Right lobe of liver (tissue), 6 donors: ENCODE measurements at regions not wholly inside any gene's neighbourhood (a gene's known extent, or its start where the extent isn't known, plus 50 kb on each side); places are given as distances from the start of the nearest gene placed in this dataset.
A peak's percentile ranks its signal among the peaks of the same experiment; 100 is the strongest.
"Not testable (repeated sequence)": the region's sequence is repeated elsewhere in the genome, so short reads cannot be mapped to it uniquely, and the experiment has no call there.

Experiments used
- ATAC-seq, 4 donors: fragments of 200-7000 bp; cut with Tn5 transposase; one replicate each; pipeline ENCODE4 v1.9.1; 2020; ENCODE audit warnings: mild to moderate bottlenecking in 4 of 4, moderate library complexity in 4 of 4
- DNase-seq, 3 donors: peaks; one replicate each; pipeline ENCODE4 v3.0.0-alpha.2; 2020
- H3K27ac ChIP-seq, 3 donors: fragments of 200-600 bp; one replicate each; pipeline ENCODE4 v1.8.0; 2022
- H3K27me3 ChIP-seq, 2 donors: fragments of 200-600 bp; one replicate each; pipeline ENCODE4 v1.8.0; 2022
- H3K36me3 ChIP-seq, 4 donors: fragments of 200-600 bp; sonication (generic) in 1 of 4; one replicate each; pipeline versions ENCODE4 v1.5.1 to v1.8.0; 2017 to 2022; ENCODE audit warnings: control low read depth in 1 of 4
- H3K4me1 ChIP-seq, 4 donors: fragments of 200-600 bp; sonication (generic) in 1 of 4; one replicate each; pipeline versions ENCODE4 v1.5.1 to v1.8.0; 2017 to 2022; ENCODE audit warnings: control low read depth in 1 of 4
- H3K4me3 ChIP-seq, 3 donors: fragments of 200-600 bp; one replicate each; pipeline ENCODE4 v1.8.0; 2022
- H3K9me3 ChIP-seq, 4 donors: fragments of 200-600 bp; sonication (generic) in 1 of 4; one replicate each; pipeline versions ENCODE4 v1.5.1 to v1.8.0; 2017 to 2022; ENCODE audit warnings: control low read depth in 1 of 4
- POLR2A ChIP-seq: fragments of 450-650 bp; IDR thresholded peaks from one replicate; pipeline ENCODE4 v1.6.1; 2017; ENCODE audit warnings: antibody characterized with exemption, mild to moderate bottlenecking
- WGBS: methylation state at CpG from one replicate; pipeline ENCODE4 v1.1.6; 2018; ENCODE audit warnings: low coverage, low lambda C conversion rate; ENCODE audit not compliant: insufficient coverage; ENCODE audit errors: missing lambda C conversion rate; 5-methylcytosine and 5-hydroxymethylcytosine counted together
- intact Hi-C, 2 donors: fragments of 100-400 bp; cut with DNase I; formaldehyde crosslinking; loops; one replicate each; pipeline versions ENCODE4 v1.11.2 to v1.14.1; 2022
- TF ChIP-seq, protein P1 (sequence below), 4 donors: fragments of 200-600 bp in 3 of 4; fragments of 450-650 bp in 1 of 4; IDR thresholded peaks; one replicate each; pipeline versions ENCODE4 v1.5.1 to v1.8.0; 2016 to 2022; ENCODE audit warnings: antibody characterized with exemption in 4 of 4, mild to moderate bottlenecking in 2 of 4
- donor health status: DM: no; HTN: yes; CAD: no.
- donor health status: DM: no; HTN: no; CAD: no.
- donor health status: DM: no; HTN: no; CAD: no.
- donor health status: DM: no; HTN: yes; CAD: no.
- donor health status: DM: no; HTN: yes; CAD: no.

DNA sequence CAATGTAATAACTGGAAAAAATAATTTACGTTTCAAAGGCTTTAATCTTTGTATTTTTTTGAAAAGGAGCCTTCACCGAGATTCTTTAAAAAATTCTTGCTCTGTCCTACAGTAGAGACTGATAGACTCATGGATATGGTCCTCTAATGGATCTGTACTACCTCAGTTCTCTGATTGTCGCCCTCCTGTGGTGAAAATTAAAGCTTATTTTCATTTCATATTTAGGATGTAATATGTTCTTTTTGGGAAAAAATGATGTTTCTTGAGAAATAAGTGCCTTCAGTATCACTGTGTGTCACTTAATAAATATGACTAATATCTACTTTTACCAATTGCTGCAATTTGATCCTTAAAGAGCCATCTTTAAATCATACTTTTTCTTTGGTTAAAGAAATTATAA, 4593.3 kb upstream of the OR11H1 start:
- H3K27ac ChIP-seq, ATAC-seq, DNase-seq, H3K4me3 ChIP-seq, H3K4me1 ChIP-seq, H3K36me3 ChIP-seq, H3K9me3 ChIP-seq, intact Hi-C loops, H3K27me3 ChIP-seq: not testable (repeated sequence)
- 13% methylated on average over 3 of the region's 3 CpGs for WGBS
- TF ChIP-seq, protein P1, sequence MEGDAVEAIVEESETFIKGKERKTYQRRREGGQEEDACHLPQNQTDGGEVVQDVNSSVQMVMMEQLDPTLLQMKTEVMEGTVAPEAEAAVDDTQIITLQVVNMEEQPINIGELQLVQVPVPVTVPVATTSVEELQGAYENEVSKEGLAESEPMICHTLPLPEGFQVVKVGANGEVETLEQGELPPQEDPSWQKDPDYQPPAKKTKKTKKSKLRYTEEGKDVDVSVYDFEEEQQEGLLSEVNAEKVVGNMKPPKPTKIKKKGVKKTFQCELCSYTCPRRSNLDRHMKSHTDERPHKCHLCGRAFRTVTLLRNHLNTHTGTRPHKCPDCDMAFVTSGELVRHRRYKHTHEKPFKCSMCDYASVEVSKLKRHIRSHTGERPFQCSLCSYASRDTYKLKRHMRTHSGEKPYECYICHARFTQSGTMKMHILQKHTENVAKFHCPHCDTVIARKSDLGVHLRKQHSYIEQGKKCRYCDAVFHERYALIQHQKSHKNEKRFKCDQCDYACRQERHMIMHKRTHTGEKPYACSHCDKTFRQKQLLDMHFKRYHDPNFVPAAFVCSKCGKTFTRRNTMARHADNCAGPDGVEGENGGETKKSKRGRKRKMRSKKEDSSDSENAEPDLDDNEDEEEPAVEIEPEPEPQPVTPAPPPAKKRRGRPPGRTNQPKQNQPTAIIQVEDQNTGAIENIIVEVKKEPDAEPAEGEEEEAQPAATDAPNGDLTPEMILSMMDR (IDR thresholded peaks at IDR 0.05), result peak in 3 of 4 donors; percentile 12 to 24 (median 15)

DNA sequence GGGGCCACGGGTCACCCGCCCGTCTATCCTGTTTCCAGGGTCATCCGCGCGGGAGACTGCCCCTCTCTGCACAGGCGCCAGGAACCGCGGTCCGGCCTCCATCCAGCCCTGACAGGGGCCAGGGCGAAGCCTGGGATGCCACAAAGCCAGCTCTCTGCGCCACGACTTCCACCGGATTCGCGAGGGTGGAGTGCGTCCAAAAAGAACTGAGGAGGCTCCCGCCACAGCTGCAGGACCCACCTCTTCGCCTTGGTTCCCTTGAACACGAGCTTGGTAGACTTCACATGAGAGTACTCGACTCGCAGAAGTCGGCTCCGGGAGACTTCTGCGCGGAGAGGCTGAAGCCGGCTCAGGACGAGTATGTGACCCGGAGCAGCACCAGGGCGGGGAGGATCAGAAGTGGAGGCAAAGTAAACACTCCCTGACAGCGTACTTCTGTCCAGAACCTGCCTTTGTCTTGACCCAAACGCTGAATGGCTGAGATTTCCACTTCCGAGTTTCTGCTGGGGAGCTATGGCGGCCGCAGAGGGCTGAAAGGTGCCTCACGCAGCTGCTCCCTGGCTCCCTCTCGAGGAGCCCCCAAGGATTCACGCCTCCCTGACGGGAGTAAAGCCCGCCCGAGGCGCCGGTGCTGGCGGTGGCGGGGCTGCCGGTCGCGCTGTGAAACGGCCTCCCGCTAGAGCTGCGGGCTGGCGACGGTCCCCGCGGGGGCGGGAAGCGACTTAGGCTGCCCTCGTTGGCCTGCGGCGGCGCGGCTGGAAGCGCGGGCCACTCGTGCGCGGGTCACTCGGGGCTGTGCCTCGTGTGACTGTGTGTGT, 4566.7 kb upstream of the OR11H1 start:
- Histone ChIP-seq H3K36me3 (no peaks in the 10 kb centered on the region), H3K4me1 (no peaks in the 10 kb centered on the region), H3K4me3 (no peak overlapping the region), H3K9me3 (peaks cover 0 to 4% (median 0%) of the 10 kb centered on the region in 4 donors), H3K27ac (no peak overlapping the region), H3K27me3 (no peaks in the 10 kb centered on the region)
- intact Hi-C loops, result no loop called here
- 65% methylated on average over 62 of the region's 69 CpGs for WGBS
- ATAC-seq, result peak in 1 of 4 donors; percentile 43
- DNase-seq, result peak in 1 of 3 donors; percentile 24
- TF ChIP-seq POLR2A, result no peak
- TF ChIP-seq, protein P1 (IDR thresholded peaks at IDR 0.05), result no peak

DNA sequence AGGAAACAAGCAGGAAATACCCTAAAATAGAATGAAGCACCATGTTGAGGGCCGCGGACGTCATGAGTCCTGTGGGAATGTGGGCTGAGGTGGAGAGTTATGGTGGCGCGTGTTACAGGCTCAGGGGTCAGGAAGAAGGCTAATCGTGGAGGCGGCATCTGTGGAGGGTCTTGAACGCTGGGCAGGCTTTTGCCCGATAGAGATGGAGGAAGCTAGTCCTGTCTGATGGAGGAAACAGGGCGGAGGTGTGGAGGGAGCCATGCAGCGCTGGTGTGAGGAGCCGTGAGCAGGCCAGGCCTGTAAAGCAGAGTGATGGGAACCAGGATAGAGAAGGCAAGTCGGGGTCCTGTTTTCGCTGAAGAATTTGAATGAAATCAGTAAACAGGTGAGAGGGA, 4566.1 kb upstream of the OR11H1 start:
- H3K27me3 ChIP-seq, ATAC-seq, H3K36me3 ChIP-seq, H3K4me3 ChIP-seq, DNase-seq, H3K27ac ChIP-seq, H3K9me3 ChIP-seq, H3K4me1 ChIP-seq, intact Hi-C loops: not testable (repeated sequence)
- 62% methylated on average over 14 of the region's 14 CpGs for WGBS
